ES-I3 (cell line): ENCODE measurements at regions not wholly inside any gene's neighbourhood (a gene's known extent, or its start where the extent isn't known, plus 50 kb on each side); places are given as distances from the start of the nearest gene placed in this dataset.

Experiments used
- H3K36me3 ChIP-seq: 2 replicates; pipeline ENCODE4 v1.6.1; 2013; ENCODE audit warnings: mild to moderate bottlenecking, low read length, control low read depth, moderate library complexity; ENCODE audit not compliant: insufficient read depth
- H3K4me1 ChIP-seq: 2 replicates; pipeline ENCODE4 v1.6.1; 2013; ENCODE audit warnings: mild to moderate bottlenecking, control low read depth, low read length; ENCODE audit not compliant: insufficient read depth
- H3K9ac ChIP-seq: 2 replicates; pipeline ENCODE4 v1.6.1; 2013; ENCODE audit warnings: low read depth, mild to moderate bottlenecking, low read length, moderate library complexity
- H3K9me3 ChIP-seq: 2 replicates; pipeline ENCODE4 v1.6.1; 2013; ENCODE audit warnings: mild to moderate bottlenecking, low read length, moderate library complexity; ENCODE audit not compliant: control insufficient read depth, insufficient read depth

- Histone ChIP-seq H3K9ac (no peak overlapping the region), H3K9me3 (no peaks in the 10 kb centered on the region; the same call in 1 of the 2 replicates), H3K36me3 (no peaks in the 10 kb centered on the region), H3K4me1 (no peaks in the 10 kb centered on the region)
Measured at GRCh38 chr18:28365411-28365831, 188.5 kb upstream of the CDH2 start.

GRCh38 chr18:28363124-28363523 lies 186.2 kb upstream of the CDH2 start:
- Histone ChIP-seq H3K36me3 (no peaks in the 10 kb centered on the region), H3K4me1 (no peaks in the 10 kb centered on the region), H3K9me3 (no peaks in the 10 kb centered on the region; the same call in 1 of the 2 replicates), H3K9ac (no peak overlapping the region)

GRCh38 chr18:28359176-28359575 lies 182.2 kb upstream of the CDH2 start:
- no peaks in the 10 kb centered on the region for H3K36me3 ChIP-seq
- no peaks in the 10 kb centered on the region for H3K4me1 ChIP-seq
- no peaks in the 10 kb centered on the region; the same call in 1 of the 2 replicates for H3K9me3 ChIP-seq
- no peak overlapping the region for H3K9ac ChIP-seq

GRCh38 chr18:28357766-28358401 lies 181.0 kb upstream of the CDH2 start:
- Histone ChIP-seq H3K9ac (no peak overlapping the region), H3K9me3 (no peaks in the 10 kb centered on the region; the same call in 1 of the 2 replicates), H3K4me1 (no peaks in the 10 kb centered on the region), H3K36me3 (no peaks in the 10 kb centered on the region)

GRCh38 chr18:28350821-28351220 lies 173.9 kb upstream of the CDH2 start:
- Histone ChIP-seq H3K36me3 (no peaks in the 10 kb centered on the region), H3K4me1 (no peaks in the 10 kb centered on the region), H3K9me3 (no peaks in the 10 kb centered on the region), H3K9ac (no peak overlapping the region)

- no peaks in the 10 kb centered on the region for H3K36me3 ChIP-seq
- no peaks in the 10 kb centered on the region for H3K4me1 ChIP-seq
Measured at GRCh38 chr18:28342231-28342630, 165.3 kb upstream of the CDH2 start.

GRCh38 chr18:28338316-28338715 lies 161.4 kb upstream of the CDH2 start:
- no peak overlapping the region for H3K9ac ChIP-seq
- H3K36me3 ChIP-seq, result no peaks in the 10 kb centered on the region
- H3K4me1 ChIP-seq, result no peaks in the 10 kb centered on the region
- H3K9me3 ChIP-seq, result no peaks in the 10 kb centered on the region

More at GRCh38 chr18:28342231-28342630, 165.3 kb upstream of the CDH2 start:
- H3K9me3 ChIP-seq, result no peaks in the 10 kb centered on the region
- H3K9ac ChIP-seq, result no peak overlapping the region

- no peaks in the 10 kb centered on the region for H3K36me3 ChIP-seq
- no peak overlapping the region for H3K9ac ChIP-seq
- no peaks in the 10 kb centered on the region for H3K4me1 ChIP-seq
- no peaks in the 10 kb centered on the region for H3K9me3 ChIP-seq
Measured at GRCh38 chr18:28334516-28334915, 157.6 kb upstream of the CDH2 start.

GRCh38 chr18:28332071-28332470 lies 155.1 kb upstream of the CDH2 start:
- Histone ChIP-seq H3K36me3 (no peaks in the 10 kb centered on the region), H3K9ac (no peak overlapping the region), H3K4me1 (no peaks in the 10 kb centered on the region), H3K9me3 (no peaks in the 10 kb centered on the region)

- Histone ChIP-seq H3K36me3 (no peaks in the 10 kb centered on the region), H3K9ac (no peak overlapping the region), H3K4me1 (no peaks in the 10 kb centered on the region), H3K9me3 (no peaks in the 10 kb centered on the region)
Measured at GRCh38 chr18:28331551-28331950, 154.6 kb upstream of the CDH2 start.

- Histone ChIP-seq H3K9me3 (no peaks in the 10 kb centered on the region), H3K9ac (no peak overlapping the region), H3K4me1 (no peaks in the 10 kb centered on the region), H3K36me3 (no peaks in the 10 kb centered on the region)
Measured at GRCh38 chr18:28313602-28314001, 136.7 kb upstream of the CDH2 start.

- Histone ChIP-seq H3K9me3 (peaks cover 6% of the 10 kb centered on the region), H3K4me1 (no peaks in the 10 kb centered on the region), H3K36me3 (no peaks in the 10 kb centered on the region), H3K9ac (no peak overlapping the region)
Measured at GRCh38 chr18:28288784-28289183, 111.9 kb upstream of the CDH2 start.

- Histone ChIP-seq H3K36me3 (no peaks in the 10 kb centered on the region), H3K9me3 (peaks cover 6% of the 10 kb centered on the region), H3K9ac (no peak overlapping the region), H3K4me1 (no peaks in the 10 kb centered on the region)
Measured at GRCh38 chr18:28287146-28287545, 110.2 kb upstream of the CDH2 start.

- Histone ChIP-seq H3K4me1 (peaks cover 5% of the 10 kb centered on the region; the same call in 1 of the 2 replicates), H3K9ac (no peak overlapping the region), H3K36me3 (no peaks in the 10 kb centered on the region)
Measured at GRCh38 chr18:28284132-28284531, 107.2 kb upstream of the CDH2 start.

GRCh38 chr18:28281400-28281799 lies 104.5 kb upstream of the CDH2 start:
- Histone ChIP-seq H3K36me3 (no peaks in the 10 kb centered on the region), H3K9ac (no peak overlapping the region), H3K9me3 (no peaks in the 10 kb centered on the region), H3K4me1 (peaks cover 5% of the 10 kb centered on the region; the same call in 1 of the 2 replicates)

More at GRCh38 chr18:28284132-28284531, 107.2 kb upstream of the CDH2 start:
- H3K9me3 ChIP-seq, result no peaks in the 10 kb centered on the region
